SK-N-MC (cell line): ENCODE measurements at regions not wholly inside any gene's neighbourhood (a gene's known extent, or its start where the extent isn't known, plus 50 kb on each side); places are given as distances from the start of the nearest gene placed in this dataset.

Experiments
- EZH2 ChIP-seq: fragments of 200-600 bp; sonication (generic); IDR thresholded peaks from one replicate; pipeline ENCODE4 v1.6.1; 2017; ENCODE audit warnings: antibody characterized with exemption
- FOXP2 ChIP-seq: optimal IDR thresholded peaks from 2 replicates; pipeline ENCODE3; 2011; ENCODE audit warnings: mild to moderate bottlenecking, moderate library complexity; ENCODE audit not compliant: insufficient read depth; ENCODE audit errors: extremely low read length, control extremely low read depth
- POLR2AphosphoS5 ChIP-seq: IDR thresholded peaks from 2 replicates; pipeline ENCODE4 v1.6.1; 2012; ENCODE audit warnings: mild to moderate bottlenecking, low read depth, low read length, borderline replicate concordance

DNA sequence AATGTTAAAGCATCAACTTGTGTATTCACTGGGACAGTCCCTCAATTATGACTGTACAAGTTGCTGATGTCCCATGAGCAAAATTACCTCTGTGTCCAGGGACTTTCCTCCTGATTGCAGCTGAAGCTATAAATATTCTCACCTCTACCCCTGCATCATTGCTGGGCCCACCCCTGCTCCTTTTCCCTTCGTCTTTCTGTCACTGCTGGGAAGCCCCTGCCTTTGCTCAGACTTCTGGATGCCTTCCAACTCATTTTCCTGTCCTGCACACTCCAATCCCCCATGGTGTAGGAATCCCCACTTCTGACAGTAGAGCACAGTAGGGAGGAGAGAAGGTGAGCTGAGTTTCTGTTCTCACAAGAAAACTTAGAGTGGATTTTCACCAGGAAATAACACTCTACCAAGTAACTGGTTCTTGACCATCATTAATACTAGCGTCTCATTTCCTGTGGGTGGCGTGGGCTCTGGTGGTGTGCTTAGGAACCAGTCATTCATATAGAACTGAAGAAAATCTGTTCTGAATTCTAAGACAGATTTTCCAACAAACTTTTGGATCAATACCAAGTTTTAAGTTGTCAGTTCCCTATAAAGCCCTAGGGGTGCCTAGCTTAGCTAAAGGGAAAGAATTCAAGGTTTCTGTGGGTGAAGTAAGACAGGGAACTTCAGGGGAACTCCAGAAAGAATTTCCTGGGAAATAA lies 136.2 kb upstream of the MED14 start:
- TF ChIP-seq EZH2 (no peak), POLR2AphosphoS5 (no peak), FOXP2 (no peak)
